Parathyroid adenoma (tissue), 2 donors: ENCODE measurements at regions not wholly inside any gene's neighbourhood (a gene's known extent, or its start where the extent isn't known, plus 50 kb on each side); places are given as distances from the start of the nearest gene placed in this dataset.

Experiments used
- H2AFZ ChIP-seq: fragments of 300-600 bp; sonication (generic); one replicate; pipeline ENCODE4 v1.7.0; 2017; ENCODE audit warnings: antibody characterized with exemption, mild to moderate bottlenecking
- H3K27ac ChIP-seq: fragments of 300-600 bp; sonication (generic); one replicate; pipeline ENCODE4 v1.7.0; 2017
- H3K27me3 ChIP-seq: fragments of 300-600 bp; sonication (generic); one replicate; pipeline ENCODE4 v1.7.0; 2017; ENCODE audit warnings: low read length; ENCODE audit not compliant: control insufficient read depth, insufficient read depth
- H3K36me3 ChIP-seq: fragments of 300-600 bp; sonication (generic); one replicate; pipeline ENCODE4 v1.7.0; 2017; ENCODE audit warnings: low read length; ENCODE audit not compliant: control insufficient read depth, insufficient read depth
- H3K4me1 ChIP-seq: fragments of 300-600 bp; sonication (generic); one replicate; pipeline ENCODE4 v1.7.0; 2017; ENCODE audit warnings: control low read depth
- H3K4me2 ChIP-seq: fragments of 300-600 bp; sonication (generic); one replicate; pipeline ENCODE4 v1.7.0; 2017; ENCODE audit warnings: low read length
- H3K4me3 ChIP-seq: fragments of 300-600 bp; sonication (generic); one replicate; pipeline ENCODE4 v1.7.0; 2017; ENCODE audit warnings: low read depth, low read length
- H3K79me2 ChIP-seq: fragments of 300-600 bp; sonication (generic); one replicate; pipeline ENCODE4 v1.7.0; 2017; ENCODE audit warnings: control low read depth
- H3K9ac ChIP-seq: fragments of 300-600 bp; sonication (generic); one replicate; pipeline ENCODE4 v1.7.0; 2017; ENCODE audit warnings: mild to moderate bottlenecking
- H3K9me3 ChIP-seq: fragments of 300-600 bp; sonication (generic); one replicate; pipeline ENCODE4 v1.7.0; 2017; ENCODE audit warnings: low read length; ENCODE audit not compliant: control insufficient read depth
- TF ChIP-seq, protein P1 (sequence below): fragments of 300-600 bp; sonication (generic); IDR thresholded peaks from one replicate; pipeline ENCODE4 v1.7.0; 2017; ENCODE audit warnings: antibody characterized with exemption, mild to moderate bottlenecking
- donor health status: primary hyperparathyroidism.

DNA sequence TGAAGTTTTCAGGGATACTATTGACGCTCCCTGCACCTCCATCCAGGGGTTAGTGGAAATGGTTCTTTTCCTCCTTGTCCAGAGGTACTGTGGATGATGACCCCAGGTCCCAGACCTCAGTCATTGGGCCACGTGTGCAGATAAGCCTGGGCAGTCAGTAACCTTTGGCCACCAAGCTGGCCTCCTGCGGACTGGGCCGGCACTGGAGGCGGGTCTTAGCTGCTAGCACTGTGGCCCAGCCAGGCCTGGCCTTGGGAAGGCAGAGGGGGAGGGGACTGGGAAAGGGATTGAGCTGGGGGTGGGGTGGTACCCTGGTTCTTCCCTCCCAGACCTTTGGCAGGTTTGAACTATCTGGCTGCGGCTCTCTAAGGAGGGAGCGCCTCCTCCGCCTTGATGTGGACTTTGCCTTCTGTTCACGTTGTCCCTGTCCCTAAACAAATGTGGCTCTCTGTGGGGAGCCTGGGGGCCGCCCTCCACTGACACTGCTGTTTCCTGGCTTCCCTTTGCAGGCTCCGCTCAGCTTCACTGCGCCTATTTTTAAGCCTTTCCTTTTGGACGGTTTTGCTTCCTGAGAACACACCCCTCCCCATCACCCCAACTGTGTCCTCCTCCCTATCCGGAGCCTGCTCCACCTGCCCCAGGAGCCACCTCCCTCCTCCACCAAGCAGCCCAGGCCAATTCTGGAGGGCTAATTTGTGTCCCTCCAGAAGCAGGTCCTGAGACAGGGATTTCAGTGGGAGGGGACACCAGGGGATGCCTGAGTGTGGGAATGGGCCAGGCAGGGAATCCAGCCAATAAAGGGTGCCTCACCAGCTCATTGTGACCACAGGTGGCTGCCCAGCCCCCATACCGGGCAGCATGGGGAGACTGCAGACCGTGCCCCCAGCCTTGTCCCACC lies 251.9 kb downstream of the SEC14L1 start:
- Histone ChIP-seq H2AFZ (no peak overlapping the region), H3K9ac (no peak overlapping the region), H3K4me2 (no peak overlapping the region), H3K79me2 (peaks cover 67% of the 10 kb centered on the region), H3K27ac (peak overlapping the region; percentile 42), H3K4me3 (no peak overlapping the region), H3K27me3 (no peaks in the 10 kb centered on the region), H3K36me3 (no peaks in the 10 kb centered on the region), H3K4me1 (peaks cover 26% of the 10 kb centered on the region), H3K9me3 (no peaks in the 10 kb centered on the region)
- TF ChIP-seq, protein P1, sequence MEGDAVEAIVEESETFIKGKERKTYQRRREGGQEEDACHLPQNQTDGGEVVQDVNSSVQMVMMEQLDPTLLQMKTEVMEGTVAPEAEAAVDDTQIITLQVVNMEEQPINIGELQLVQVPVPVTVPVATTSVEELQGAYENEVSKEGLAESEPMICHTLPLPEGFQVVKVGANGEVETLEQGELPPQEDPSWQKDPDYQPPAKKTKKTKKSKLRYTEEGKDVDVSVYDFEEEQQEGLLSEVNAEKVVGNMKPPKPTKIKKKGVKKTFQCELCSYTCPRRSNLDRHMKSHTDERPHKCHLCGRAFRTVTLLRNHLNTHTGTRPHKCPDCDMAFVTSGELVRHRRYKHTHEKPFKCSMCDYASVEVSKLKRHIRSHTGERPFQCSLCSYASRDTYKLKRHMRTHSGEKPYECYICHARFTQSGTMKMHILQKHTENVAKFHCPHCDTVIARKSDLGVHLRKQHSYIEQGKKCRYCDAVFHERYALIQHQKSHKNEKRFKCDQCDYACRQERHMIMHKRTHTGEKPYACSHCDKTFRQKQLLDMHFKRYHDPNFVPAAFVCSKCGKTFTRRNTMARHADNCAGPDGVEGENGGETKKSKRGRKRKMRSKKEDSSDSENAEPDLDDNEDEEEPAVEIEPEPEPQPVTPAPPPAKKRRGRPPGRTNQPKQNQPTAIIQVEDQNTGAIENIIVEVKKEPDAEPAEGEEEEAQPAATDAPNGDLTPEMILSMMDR: no peak

DNA sequence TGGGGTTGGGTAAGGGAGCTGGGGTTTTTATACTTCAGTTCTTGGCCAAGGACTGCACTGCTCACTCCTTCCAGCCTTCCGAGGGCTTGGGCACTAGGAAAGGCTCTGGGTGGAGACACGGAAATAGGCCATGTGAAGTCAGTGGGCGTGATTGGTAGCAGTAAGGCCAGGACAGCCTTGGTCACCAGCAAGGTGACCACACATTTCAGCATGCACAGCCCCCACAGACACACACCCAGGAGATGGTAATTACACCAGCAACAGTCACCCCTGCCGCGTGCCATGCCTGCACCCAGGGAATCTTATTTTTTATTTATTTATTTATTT lies 252.5 kb downstream of the SEC14L1 start:
- Histone ChIP-seq H2AFZ (no peak overlapping the region), H3K9me3 (no peaks in the 10 kb centered on the region), H3K4me1 (peaks cover 26% of the 10 kb centered on the region), H3K27ac (no peak overlapping the region), H3K79me2 (peaks cover 68% of the 10 kb centered on the region), H3K27me3 (no peaks in the 10 kb centered on the region), H3K36me3 (no peaks in the 10 kb centered on the region), H3K4me2 (no peak overlapping the region), H3K4me3 (no peak overlapping the region), H3K9ac (no peak overlapping the region)
- TF ChIP-seq, protein P1: no peak

DNA sequence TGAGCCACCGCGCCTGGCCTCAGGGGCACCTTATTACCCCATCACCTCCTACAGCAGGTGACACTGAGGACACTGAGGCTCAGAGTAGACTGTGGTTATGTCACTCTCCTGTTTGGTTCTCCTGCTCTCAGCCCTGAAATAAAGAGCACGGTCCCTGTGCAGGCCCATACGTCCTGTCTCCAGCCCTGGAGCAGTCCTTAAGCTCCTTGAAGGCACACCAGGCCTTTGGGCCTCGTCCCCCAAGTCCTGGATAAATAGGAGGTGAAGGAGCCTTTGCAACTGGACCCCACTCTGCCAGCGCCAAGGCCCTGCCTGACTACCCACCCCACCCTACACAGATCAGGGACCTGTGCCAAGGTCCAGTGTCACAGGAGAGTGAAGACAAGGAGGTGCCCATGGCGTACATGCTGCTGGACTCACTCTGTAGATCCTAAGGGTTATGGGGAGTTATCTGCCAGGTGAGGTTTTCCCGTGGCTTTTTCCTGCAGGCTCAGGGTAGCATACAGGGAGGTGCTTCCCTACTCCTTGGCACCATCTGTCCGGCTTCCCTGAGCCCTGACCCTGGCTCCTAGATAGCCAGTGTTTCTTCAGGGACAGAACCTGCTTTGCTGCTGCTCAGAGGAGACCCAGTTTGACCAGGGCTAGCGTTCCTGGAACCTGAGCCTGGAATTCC lies 253.2 kb downstream of the SEC14L1 start:
- no peaks in the 10 kb centered on the region for H3K36me3 ChIP-seq

DNA sequence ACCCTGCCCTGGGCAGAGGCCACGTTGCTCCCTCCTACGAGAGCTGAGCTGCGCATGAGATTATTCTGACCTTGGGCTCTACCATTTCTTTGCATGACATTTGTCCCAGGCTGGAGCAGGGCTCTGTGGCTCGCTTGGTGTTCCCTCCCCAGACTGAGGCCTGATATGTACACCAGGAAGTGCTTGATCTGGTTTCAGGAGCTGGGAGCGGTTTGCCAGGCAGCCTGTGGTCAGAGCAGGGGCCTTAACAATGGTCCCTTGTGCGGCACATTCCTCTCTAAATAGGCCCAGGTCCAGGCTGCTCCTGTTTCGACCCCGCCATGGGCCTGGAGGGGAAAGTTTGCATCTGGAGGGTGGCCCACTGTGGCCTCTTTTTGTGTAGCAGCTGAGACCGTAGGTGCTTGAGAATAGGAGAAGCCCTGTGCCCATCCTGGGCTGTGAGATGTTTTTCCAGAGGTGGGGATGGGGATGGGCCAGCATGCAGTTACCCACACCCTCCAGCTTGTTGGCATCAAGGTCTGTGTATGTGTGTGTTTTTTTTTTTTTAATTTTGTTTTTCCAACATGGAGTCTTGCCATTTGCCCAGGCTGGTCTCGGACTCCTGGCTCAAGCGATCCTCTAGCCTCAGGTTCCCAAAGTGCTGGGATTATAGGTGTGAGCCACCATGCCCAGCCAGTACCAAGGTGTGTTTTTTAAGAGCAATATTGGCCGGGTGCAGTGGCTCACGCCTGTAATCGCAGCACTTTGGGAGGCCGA lies 253.9 kb downstream of the SEC14L1 start:
- H3K9me3 ChIP-seq: no peaks in the 10 kb centered on the region
- TF ChIP-seq, protein P1: no peak
- peak overlapping the region; percentile 20 for H3K27ac ChIP-seq
- no peak overlapping the region for H3K9ac ChIP-seq
- H3K27me3 ChIP-seq: no peaks in the 10 kb centered on the region
- peaks cover 27% of the 10 kb centered on the region for H3K4me1 ChIP-seq
- no peak overlapping the region for H3K4me3 ChIP-seq
- H3K79me2 ChIP-seq: peaks cover 62% of the 10 kb centered on the region
- no peak overlapping the region for H3K4me2 ChIP-seq
- H2AFZ ChIP-seq: no peak overlapping the region
- no peaks in the 10 kb centered on the region for H3K36me3 ChIP-seq

More for the DNA sequence above, 253.2 kb downstream of the SEC14L1 start:
- peak overlapping the region; percentile 20 for H3K27ac ChIP-seq
- H3K79me2 ChIP-seq: peaks cover 67% of the 10 kb centered on the region
- H2AFZ ChIP-seq: no peak overlapping the region
- H3K4me1 ChIP-seq: peaks cover 23% of the 10 kb centered on the region
- no peaks in the 10 kb centered on the region for H3K27me3 ChIP-seq
- no peaks in the 10 kb centered on the region for H3K9me3 ChIP-seq
- H3K4me2 ChIP-seq: no peak overlapping the region
- TF ChIP-seq, protein P1: no peak
- H3K4me3 ChIP-seq: no peak overlapping the region
- no peak overlapping the region for H3K9ac ChIP-seq
